ENCODE measurements at regions not wholly inside any gene's neighbourhood (a gene's known extent, or its start where the extent isn't known, plus 50 kb on each side); places are given as distances from the start of the nearest gene placed in this dataset.

DNA sequence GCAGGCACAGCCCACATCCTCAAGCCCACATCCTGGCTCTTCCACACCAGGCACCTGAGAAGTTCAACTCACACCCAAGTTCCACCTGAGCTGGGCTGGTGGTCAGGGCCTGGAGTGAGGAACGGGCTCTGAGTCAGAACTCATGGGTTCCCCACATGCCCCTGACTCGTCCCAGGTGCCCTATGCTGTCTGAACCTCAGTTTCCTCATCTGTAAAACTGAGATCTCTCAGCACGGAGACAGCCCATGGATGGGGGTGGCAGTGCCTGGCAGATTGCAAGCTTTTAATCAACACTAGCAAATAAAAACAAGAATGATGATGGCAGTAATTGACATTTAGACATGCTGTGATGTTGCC, 307.8 kb downstream of the NDUFA10 start:
- peak; percentile 67 for DNase-seq (ENCODE audit: low spot score)
- intact Hi-C loops (cut with DNase I): no loop called here

DNA sequence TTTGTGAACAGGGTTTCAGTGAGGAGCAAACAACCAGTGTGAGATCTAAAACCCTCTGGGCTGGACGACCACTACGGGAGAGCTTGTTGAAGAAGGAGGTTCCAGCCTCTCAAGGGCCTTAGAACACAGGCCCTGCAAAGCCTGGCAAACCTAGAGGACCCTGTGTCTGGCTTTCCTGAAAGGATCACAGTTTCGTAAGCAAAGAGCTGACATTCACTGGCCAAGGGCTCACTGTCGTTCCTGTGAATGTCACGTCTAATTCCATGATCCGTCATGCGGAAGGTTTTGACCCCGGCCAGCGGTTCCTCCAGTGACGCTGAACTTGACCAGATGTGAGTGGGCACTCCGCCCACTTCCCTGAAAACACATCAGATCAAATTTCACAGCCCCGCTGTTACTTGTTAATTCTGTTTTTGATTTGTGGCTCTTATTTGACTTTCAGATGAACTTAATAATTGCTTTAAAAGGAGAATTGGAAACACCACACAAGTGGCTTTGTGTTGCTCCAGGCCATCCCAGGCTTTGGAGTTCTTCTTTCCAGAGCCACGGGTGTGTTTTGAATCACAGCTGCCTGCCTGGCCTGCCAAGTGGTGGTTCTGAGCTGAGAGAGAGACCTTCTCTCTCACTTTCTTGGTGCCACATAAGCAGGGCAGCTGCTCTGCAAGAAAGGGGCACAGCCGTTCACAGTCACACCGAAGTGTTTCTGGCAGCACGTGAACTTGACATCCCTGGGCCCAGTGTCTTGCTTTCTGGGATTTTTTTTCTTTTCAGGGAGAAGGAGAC, 308.4 kb downstream of the NDUFA10 start:
- DNase-seq (ENCODE audit: low spot score): no peak
- intact Hi-C loops (cut with DNase I): no loop called here

DNA sequence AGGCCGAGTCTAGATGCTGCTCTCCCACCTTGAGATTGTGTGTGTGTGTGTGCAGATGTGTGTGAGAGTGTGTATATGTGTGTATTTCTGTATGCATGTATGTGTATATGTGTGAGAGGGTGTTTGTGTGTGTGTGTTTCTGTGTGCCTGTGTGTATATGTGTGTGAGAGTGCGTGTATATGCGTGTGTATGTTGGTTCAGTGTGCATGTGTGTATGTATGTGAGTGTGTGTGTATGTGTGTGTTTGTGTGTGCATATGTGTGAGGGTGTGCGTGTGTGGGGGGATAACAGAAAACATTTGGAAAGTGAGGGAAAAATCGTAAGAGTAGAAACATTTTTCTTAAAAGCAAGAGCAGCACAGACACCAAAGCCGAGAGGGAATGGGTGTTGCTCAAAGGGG, 309.1 kb downstream of the NDUFA10 start:
- DNase-seq (ENCODE audit: low spot score): no peak
- intact Hi-C loops (cut with DNase I): no loop called here

DNA sequence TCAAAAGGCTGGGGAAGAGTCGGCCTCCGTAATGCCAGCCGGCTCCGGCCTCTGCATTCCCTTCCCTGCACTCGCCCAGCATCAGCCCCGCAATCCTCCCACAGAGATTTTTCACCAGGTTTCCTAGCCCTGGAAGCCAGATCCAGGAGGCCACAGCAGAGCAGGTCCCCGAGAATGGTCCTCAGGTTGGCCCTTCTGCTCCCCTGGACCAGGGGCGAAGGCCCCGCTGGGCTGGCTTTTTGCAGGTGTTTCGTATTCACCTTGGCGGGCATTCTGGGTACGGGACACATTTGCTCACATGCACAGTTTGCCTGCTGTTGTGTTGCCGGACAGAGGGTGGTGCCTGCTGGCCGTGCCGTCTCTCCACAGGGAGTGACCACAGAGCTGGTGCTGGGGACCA, 309.5 kb downstream of the NDUFA10 start:
- no peak for DNase-seq (ENCODE audit: low spot score)
- intact Hi-C loops (cut with DNase I): no loop called here

DNA sequence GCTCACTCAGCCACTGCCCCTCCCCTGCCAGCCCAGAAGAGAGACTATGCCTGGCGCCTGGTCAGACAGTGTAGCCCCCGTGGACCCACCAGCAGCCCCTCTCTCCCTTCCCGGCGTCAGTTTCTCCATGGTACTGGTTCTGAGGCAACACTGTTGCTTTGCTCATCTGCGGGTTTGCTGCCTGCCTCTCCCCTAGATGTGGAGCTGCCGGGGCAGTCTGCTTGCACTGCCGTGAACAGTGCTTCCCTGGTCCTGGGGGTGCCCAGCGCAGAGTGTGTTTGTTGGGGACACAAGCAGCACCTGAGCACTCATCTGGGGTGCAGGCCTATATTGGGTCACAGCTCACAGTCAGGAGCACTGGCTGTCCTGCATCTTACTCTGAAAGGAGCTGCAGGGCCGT, 309.9 kb downstream of the NDUFA10 start:
- intact Hi-C loops (cut with DNase I): no loop called here
- peak; percentile 67 for DNase-seq (ENCODE audit: low spot score)

DNA sequence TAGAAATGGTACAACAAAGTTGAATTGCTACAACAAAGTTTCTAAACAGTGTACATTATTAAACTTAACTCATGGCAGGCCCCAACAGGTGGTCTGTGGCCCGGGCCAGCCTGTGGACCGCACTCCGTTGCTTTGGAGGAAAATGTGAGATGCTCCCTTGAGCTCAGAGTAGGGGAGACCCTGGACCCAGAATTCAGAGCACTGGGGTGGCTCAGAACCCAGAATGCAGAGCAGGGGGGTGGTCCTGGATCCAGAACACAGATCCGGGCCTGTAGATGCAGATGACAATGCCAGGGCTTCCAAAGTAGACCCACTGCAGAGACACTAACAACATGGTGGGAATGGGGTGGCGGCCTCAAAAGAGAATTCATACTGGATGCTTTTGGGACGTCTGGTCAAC, 311.0 kb downstream of the NDUFA10 start:
- intact Hi-C loops (cut with DNase I): no loop called here
- DNase-seq (ENCODE audit: low spot score): peak; percentile 28

DNA sequence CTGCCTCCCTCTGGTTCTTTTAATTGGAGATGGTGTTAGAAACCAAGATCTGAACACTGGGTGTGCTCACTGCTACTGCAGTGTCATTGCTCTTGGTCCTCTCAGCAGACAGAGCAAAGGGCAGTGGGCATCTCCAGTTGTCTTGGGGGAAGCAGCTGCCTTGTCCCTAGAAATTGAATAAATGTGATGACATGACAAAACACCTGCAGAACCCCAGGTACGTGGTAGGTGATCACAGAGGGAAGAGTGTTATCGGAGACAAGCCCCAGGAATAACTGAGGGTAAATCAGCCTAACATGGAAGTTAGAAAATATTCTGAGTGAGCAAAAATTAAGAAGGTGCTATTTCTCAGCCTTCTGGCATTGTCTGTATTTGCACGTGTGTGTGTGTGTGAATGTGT, 311.9 kb upstream of the HDAC4 start:
- intact Hi-C loops (cut with DNase I): no loop called here
- DNase-seq (ENCODE audit: low spot score): peak; percentile 9

DNA sequence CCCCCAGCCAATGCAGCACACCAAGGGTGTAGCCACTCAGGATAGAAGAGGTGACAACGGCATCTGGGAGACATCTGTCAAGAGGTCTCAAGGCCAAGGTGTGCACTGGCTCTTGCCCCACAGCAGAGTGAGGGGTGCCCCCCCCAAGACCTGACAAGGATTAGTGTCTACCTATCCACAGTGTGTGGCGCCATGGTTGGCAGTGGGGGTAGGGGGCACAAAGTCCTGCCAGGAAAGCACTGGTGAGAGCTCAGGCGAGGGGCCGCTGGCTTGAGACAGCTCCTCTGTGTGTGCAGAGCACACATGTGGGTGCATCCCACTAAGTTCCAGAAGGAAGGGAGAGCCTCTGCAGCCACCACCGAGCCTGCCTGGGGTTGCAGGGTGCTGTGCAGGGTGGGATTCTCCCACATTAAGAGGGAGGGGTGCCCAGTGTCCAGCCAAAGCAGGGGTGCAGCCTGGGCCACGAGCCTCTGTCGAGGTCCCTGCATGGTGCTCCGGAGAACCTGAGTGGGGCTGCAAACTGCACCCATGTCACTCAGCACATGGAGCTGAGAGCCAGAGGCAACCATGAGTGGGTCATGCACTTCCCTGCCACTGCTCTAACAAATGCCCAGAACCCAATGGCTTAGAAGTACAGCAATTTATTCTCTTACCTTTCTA, 311.2 kb upstream of the HDAC4 start:
- peak; percentile 41 for DNase-seq (ENCODE audit: low spot score)
- intact Hi-C loops (cut with DNase I): no loop called here

DNA sequence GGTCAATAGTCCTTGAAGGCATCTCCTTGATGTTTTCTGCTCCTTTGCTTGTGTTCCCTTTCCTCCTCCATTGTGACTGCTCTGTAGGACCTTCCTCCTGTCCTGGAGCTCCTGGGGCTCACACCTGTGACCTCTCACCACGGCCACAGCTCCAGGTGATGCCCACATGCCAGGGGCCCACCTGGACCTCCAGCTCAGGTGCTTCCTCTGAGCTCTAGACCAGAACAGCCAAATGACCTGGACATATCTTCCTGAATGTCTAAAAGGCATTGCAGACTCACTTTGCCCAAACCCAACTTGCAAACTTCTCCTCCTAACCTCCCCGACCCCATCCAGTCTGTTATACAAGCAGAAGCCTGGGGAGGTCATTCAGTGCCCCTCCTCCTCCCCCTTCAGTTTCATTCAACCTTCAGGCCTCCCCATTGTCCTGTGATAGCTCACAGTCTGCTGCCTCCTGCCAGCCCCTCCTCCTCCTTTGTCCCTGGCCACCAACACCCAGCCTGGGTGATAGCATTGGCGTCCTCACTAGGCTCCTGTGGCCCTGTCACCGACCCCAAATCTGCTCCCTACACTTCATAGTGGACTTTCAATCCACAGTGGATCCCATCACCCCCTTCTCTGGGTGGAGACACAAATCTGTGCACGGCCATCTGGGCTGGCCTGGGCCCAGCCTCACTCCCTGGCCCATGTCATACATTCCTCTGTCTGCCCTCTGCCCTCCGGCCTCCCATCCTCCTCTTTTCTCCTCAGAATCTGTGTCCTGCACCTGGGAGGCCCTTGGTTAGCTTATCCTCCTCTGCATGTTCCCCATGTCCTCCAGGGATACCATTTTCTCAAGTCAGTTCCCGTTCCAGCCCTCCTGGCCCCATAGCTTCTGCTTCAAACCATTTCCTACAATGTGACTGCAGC, 310.4 kb upstream of the HDAC4 start:
- intact Hi-C loops (cut with DNase I): no loop called here
- peak; percentile 62 for DNase-seq (ENCODE audit: low spot score)

DNA sequence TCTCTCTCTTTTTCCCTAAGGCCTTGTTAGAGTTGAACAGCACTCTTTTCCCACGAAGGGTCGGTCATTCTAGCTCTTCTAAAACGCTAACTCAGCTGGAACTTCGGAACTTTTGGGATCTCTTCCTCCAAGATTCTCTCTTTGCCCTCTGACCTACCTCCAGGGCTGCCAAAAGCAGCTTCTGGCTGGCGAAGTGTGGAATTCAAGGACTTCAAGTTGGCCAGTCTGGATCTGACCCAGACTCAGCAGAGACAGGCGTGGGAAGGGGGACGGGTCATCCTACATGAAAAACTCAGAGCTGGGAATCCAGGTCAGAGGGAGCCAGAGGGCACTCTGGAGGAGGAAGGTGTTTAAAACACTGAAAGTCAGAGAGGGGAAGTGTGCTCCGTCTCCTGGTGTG, 305.5 kb upstream of the HDAC4 start:
- DNase-seq (ENCODE audit: low spot score): no peak
- intact Hi-C loops (cut with DNase I): loop anchor here in 1 of 2 donors (1.0 kb wide), 1 partner anchor 16 kb away; no protein-coding TSS in a partner anchor

DNA sequence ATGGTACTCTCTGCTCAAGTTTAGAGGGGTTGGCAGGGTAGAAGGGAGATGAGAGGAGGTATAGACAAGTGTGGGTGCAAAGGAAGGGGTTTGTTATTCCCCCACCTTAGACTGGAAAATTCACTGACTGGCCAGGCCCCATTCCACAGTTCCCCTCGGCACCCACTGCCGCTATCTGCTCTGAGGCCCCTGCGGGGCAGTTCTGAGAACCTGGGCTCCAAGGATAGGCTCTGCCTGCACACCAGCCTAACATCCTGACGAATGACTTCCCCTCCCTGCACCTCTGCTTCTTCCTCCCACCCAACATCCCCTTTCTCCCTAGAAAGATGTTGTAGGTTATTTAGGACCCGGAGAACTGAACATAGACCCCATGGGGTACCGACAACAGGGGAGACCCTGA, 303.9 kb upstream of the HDAC4 start:
- no peak for DNase-seq (ENCODE audit: low spot score)
- intact Hi-C loops (cut with DNase I): no loop called here

DNA sequence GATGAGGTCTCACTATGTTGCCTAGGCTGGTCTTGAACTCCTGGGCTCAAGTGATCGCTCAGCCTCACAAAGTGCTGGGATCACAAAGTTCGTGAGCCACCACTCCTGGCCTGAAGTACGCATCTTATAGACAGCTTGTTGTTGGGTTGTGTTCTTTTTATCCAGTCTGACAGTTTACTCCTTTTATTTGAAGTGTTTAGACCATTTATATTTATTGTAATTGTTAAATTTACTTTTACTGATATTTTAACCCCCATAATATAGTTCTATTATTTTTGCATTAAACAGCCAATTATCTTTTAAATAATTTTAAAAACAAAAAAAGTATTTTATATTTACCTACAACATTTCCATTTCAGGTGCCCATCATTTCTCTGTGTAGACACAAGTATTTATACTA, 303.0 kb upstream of the HDAC4 start:
- no peak for DNase-seq (ENCODE audit: low spot score)
- intact Hi-C loops (cut with DNase I): no loop called here

DNA sequence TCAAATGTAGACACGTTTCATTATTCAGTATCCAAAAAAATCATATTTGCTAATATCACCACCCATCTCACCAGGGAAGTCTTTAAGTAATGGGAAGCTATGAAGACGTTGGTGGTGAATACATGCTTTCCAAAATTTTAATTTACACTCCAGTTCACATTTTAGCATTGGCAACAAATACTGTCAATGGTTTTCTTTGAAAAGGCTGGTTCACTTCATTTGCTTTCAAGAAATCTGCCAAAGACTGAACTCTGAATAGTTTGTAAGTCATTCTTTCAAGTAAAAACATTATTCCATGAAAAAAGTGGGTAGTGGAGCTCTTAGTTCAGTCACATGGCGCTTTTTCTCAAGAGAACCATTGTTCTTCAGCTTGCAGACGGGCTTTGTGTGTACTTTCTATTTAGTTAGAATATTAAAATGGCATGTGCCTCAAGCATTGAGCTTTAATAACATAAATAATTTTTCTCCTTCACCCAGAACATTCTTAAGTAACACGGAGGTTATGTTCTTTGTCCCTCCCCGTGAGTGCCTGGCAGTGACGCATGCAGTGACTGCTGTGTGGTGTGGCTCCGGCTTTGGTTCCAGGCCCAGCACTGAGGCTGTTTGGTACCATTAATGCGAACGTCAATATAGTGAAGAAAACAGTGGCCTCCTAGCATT, 300.0 kb upstream of the HDAC4 start:
- intact Hi-C loops (cut with DNase I): no loop called here
- DNase-seq (ENCODE audit: low spot score): no peak

DNA sequence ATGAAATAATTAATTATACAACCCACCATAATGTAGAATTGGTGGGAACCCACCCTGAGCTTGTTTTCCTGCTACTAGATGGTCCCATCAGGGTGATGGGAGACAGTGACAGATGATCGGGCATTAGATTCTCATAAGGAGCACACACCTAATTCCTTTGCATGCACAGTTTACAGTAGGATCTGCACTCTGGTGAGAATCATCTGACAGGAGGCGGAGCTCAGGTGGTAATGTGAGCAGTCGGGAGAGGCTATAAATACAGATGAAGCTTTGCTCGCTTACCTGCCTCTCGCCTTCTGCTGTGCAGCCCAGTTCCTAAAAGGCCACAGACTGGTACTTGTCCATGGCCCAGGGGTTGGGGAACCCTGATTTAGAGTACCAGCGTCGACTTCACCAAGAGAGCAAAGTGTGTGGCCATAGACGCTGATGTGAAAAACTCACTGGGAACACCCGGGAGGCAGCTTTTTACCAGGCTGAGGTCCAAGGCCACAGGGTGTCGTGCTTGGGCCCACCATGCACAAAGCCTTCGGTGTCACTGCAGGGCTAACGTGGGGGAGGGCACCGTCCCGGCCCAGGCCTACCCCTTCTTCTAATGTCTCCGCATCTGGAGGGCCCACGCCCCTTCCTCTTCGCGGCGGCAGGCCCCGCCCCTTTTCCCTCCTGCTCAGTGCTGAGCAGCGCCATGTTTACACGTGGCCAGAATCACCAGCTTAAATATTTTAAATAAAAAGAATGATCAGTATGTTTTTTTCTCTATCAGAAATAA, 296.8 kb upstream of the HDAC4 start:
- intact Hi-C loops (cut with DNase I): no loop called here
- DNase-seq (ENCODE audit: low spot score): no peak

DNA sequence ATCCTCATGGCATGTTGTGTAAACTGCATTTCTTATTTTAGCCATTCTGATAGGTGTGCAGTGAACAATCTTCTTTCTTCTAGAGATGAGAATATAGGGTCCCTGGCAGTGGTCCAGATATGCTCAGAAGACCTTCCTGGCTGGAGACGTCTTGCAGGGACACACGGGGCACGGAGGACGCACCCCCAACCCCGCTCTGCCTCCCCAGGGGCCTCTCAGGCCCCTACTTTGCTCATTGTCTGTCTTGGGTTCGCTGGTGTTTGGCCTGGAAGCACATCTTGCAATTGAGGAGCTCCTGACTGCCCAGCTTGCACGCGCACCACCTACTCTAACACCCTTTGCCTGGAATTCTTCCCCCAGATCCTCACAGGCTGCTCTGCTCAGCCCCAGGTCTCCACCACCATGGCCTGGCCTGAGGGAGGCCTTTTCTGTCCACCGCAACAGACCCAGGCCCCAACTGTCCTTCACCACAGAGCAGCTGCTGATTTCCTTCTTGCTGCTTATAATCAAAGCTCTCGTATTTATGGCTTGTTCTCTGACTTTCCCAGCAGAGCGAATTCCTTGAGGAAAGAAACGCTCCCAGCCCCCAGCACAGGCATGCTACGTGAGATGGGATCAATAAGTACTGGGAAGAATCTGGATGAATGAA, 295.9 kb upstream of the HDAC4 start:
- DNase-seq (ENCODE audit: low spot score): no peak
- intact Hi-C loops (cut with DNase I): no loop called here

DNA sequence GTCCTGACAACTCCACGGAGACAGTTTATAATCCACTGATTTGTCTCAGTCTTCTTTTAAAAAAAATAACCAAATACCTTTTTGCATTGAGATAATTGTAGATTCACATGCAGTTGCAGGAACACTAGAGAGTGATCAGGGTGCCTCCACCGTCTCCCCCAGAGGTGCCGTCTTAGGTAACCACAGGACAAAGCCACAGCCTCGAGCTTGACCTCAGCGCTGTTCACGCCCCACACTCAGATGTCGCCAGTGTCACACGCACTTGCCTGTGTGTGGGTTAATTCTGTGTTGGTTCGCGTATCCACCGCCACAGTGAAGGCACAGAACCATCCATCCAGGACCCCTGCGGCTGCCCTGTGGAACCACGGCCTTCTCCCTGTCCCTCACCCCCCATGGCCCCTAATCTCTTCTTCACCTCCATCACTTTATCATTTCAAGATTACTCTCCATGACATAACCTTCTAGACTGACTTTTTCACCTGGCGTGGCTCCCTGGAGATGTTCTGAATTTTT, 295.0 kb upstream of the HDAC4 start:
- DNase-seq (ENCODE audit: low spot score): no peak
- intact Hi-C loops (cut with DNase I): no loop called here

DNA sequence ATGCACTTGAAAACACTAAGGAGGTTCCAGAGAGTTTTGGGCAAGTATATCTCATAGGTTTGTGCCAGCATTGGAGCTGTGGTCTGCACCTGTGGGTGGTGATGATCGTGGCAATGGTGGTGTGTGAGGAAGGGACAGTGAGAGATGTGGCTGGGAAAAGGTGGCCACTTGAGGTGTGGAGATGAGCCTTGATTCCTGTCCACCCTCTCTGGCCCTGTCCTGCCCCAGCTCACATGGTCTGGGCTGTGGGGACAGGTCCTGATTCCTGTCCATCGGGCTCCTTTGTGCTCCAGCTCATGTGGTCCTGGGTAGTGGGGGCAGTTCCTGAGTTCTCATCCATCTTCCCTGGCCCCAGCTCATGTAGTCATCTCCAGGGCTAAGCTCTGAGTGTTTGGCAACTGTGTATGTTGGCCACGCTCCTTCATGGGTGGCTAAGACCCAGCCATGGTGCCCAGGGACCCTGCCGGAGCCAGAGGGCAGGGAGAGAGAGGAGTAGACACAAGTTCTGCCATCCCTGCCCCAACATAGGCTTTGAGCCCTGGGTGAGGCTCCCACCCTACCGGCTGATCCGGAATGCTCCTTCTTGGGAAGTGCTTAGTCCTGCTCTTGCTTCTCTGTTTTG, 294.4 kb upstream of the HDAC4 start:
- no peak for DNase-seq (ENCODE audit: low spot score)
- intact Hi-C loops (cut with DNase I): no loop called here

DNA sequence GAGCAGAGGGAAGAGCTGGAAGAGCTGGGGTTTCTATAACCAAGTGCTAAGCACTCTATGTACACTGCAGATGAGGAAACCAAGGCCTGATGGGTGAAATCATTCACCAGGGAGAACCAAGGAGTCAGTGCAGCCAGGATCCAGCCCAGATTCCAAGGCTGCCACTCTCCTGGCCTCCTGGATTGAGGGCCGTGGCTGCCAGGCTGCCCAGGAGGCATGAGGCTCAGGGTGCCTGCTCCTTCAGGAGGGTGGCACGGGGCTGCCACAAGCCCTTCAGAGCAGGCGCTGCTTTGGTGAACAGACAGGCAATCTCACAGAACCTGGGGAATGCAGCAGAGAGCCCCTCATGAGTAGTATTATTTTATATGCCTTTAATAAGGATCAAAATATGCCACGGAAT, 293.7 kb upstream of the HDAC4 start:
- intact Hi-C loops (cut with DNase I): no loop called here
- DNase-seq (ENCODE audit: low spot score): no peak

Measured in posterior vena cava (tissue), 2 donors.